Gastrocnemius medialis (tissue), 4 donors: ENCODE measurements at regions not wholly inside any gene's neighbourhood (a gene's known extent, or its start where the extent isn't known, plus 50 kb on each side); places are given as distances from the start of the nearest gene placed in this dataset.

Source experiments
- ATAC-seq, 2 donors: fragments of 150-250 bp; one replicate each; pipeline ENCODE4 v1.9.1; 2016
- DNase-seq, 2 donors: peaks; one replicate each; pipeline ENCODE4 v3.0.0-alpha.2; 2019
- H3K27ac ChIP-seq, 4 donors: fragments of 200-600 bp; sonication (generic); 1 replicate in 1 of 4; 2 replicates in 3 of 4; pipeline ENCODE4 v1.5.1; 2016 to 2018; ENCODE audit warnings: mild to moderate bottlenecking in 2 of 4, moderate library complexity in 1 of 4
- H3K27me3 ChIP-seq, 3 donors: fragments of 200-600 bp; sonication (generic) in 2 of 3; 1 replicate in 1 of 3; 2 replicates in 2 of 3; pipeline versions ENCODE4 v1.5.1 to v1.6.0; 2016 to 2019; ENCODE audit warnings: mild to moderate bottlenecking in 1 of 3, moderate library complexity in 1 of 3
- H3K36me3 ChIP-seq, 2 donors: fragments of 200-600 bp; sonication (generic) in 1 of 2; one replicate each; pipeline ENCODE4 v1.5.1; 2017 to 2018
- H3K4me1 ChIP-seq, 2 donors: fragments of 200-600 bp; sonication (generic) in 1 of 2; one replicate each; pipeline ENCODE4 v1.5.1; 2016 to 2017; ENCODE audit warnings: mild to moderate bottlenecking in 2 of 2
- H3K4me3 ChIP-seq, 4 donors: fragments of 200-600 bp; sonication (generic) in 3 of 4; 1 replicate in 1 of 4; 2 replicates in 3 of 4; pipeline ENCODE4 v1.5.1; 2016 to 2019; ENCODE audit warnings: mild to moderate bottlenecking in 2 of 4
- H3K9me3 ChIP-seq, 3 donors: fragments of 200-600 bp; sonication (generic) in 2 of 3; 1 replicate in 1 of 3; 2 replicates in 2 of 3; pipeline ENCODE4 v1.5.1; 2016 to 2019
- POLR2A ChIP-seq, 2 donors: fragments of 450-650 bp; IDR thresholded peaks; one replicate each; pipeline ENCODE4 v1.6.1; 2017; ENCODE audit warnings: antibody characterized with exemption in 2 of 2, mild to moderate bottlenecking in 2 of 2, moderate library complexity in 2 of 2
- in situ Hi-C, 4 donors: fragments of 200-750 bp; cut with MboI; loops; one replicate each; pipeline versions ENCODE4 v1.15.0 to v1.8.0; 2017; ENCODE audit warnings: low sequenced_read_pairs in 4 of 4
- intact Hi-C: fragments of 100-400 bp; cut with DNase I; formaldehyde crosslinking; loops from one replicate; pipeline ENCODE4 v1.15.1; 2023; ENCODE audit warnings: low total_unique reads
- TF ChIP-seq, protein P1 (sequence below), 5 experiments: fragments of 450-650 bp in 3 of 5; fragments of 200-600 bp in 2 of 5; sonication (generic) in 2 of 5; IDR thresholded peaks in 4 of 5; conservative IDR thresholded peaks in 1 of 5; 1 replicate in 4 of 5; 2 replicates in 1 of 5; pipeline ENCODE4 v1.5.1; 2016 to 2019; ENCODE audit warnings: antibody characterized with exemption in 5 of 5, mild to moderate bottlenecking in 3 of 5, moderate library complexity in 3 of 5

DNA sequence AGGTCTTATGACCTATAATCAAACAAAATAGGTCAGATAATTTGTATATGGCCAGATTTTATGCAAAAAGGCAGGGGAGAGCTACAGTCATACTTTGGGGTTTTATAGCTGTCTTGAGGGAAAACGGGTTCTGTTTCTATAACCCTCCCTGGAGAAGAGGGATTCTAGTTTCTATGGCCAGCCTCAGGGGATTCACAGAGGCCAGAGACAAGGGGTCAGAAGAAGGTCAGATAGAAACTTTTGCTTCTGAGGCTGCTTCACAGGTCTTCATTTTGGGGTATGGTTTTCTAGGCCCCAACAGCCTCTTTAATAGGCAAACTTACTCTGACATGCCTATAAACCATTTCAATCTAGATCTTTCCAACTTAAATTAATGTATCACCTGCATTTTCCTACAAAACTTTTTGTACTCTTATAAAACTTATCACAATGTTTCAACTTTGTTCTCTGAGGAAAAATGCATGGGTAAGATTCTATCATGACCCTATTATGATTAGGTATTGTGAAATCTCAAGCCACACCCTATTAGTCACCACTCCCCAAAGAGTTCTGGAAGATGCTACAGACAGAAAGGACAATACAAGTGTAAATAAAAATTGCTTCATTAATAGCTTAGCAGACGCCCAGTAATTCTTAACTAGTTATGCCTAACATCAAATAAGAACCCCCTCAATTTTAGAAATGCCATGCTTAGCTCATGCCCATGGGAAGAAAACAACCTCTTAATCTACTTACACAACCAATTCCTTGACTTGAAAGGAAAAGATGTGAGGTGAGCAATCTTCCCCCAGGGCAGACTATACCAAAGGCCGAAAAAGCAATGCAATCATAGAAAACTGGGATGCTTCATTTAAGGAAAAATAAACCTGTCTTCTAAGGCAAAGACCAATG is 396.6 kb downstream of the TLR4 start:
- Histone ChIP-seq H3K9me3 (no peaks in the 10 kb centered on the region), H3K27me3 (no peaks in the 10 kb centered on the region), H3K27ac (no peak overlapping the region), H3K36me3 (no peaks in the 10 kb centered on the region), H3K4me1 (no peaks in the 10 kb centered on the region), H3K4me3 (no peak overlapping the region)
- in situ Hi-C loops (no loop called here), intact Hi-C loops (no loop called here)
- no peak for TF ChIP-seq POLR2A (IDR thresholded peaks at IDR 0.05)
- TF ChIP-seq, protein P1, sequence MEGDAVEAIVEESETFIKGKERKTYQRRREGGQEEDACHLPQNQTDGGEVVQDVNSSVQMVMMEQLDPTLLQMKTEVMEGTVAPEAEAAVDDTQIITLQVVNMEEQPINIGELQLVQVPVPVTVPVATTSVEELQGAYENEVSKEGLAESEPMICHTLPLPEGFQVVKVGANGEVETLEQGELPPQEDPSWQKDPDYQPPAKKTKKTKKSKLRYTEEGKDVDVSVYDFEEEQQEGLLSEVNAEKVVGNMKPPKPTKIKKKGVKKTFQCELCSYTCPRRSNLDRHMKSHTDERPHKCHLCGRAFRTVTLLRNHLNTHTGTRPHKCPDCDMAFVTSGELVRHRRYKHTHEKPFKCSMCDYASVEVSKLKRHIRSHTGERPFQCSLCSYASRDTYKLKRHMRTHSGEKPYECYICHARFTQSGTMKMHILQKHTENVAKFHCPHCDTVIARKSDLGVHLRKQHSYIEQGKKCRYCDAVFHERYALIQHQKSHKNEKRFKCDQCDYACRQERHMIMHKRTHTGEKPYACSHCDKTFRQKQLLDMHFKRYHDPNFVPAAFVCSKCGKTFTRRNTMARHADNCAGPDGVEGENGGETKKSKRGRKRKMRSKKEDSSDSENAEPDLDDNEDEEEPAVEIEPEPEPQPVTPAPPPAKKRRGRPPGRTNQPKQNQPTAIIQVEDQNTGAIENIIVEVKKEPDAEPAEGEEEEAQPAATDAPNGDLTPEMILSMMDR (IDR thresholded peaks at IDR 0.05 in 4 of 5, conservative IDR thresholded peaks at IDR 0.05 in 1 of 5), result no peak
- ATAC-seq (no peak), DNase-seq (no peak)

DNA sequence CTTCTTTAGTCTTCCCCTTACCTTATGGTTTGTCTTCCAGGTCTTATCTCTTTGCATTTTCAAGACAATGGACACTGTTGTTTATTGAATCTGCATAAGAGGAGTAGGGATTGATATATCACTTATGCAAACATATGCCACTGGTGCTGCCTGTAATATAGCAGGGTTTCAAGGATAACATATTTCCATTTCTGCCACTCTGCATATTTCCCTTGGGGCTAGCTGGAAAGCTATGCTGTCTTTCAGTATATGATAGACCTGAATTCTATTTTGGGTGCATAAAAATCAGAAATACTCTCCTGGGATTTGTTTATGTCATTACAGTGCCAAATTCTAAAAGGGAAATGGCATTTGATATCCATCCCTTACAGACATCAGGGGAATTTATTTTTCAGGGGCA is 400.2 kb downstream of the TLR4 start:
- TF ChIP-seq POLR2A (IDR thresholded peaks at IDR 0.05), result no peak
- TF ChIP-seq, protein P1 (IDR thresholded peaks at IDR 0.05 in 4 of 5, conservative IDR thresholded peaks at IDR 0.05 in 1 of 5), result no peak
- in situ Hi-C loops, result no loop called here
- intact Hi-C loops, result no loop called here
- no peak overlapping the region for H3K4me3 ChIP-seq
- ATAC-seq, result no peak
- no peak overlapping the region for H3K27ac ChIP-seq
- H3K4me1 ChIP-seq, result no peaks in the 10 kb centered on the region
- no peaks in the 10 kb centered on the region for H3K9me3 ChIP-seq
- DNase-seq, result no peak
- no peaks in the 10 kb centered on the region for H3K36me3 ChIP-seq
- no peaks in the 10 kb centered on the region for H3K27me3 ChIP-seq

DNA sequence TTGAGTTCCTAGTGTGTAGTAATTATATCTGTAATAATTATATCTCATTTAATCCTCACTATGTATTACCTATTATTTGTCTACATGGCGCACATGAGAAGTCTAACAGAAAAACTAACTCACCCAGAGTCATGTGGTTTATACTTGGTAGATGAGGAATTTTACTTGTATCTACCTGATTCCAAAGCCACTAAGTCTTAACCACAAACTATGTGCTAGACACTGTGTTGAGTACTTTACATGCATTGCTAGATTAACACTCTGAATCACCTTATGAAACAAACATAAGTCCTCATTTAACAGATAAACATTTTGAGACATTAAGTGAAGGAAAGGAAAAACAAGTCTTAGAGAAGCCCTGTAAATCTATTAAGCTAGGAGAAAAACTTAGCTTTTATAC is 404.8 kb downstream of the TLR4 start:
- DNase-seq, result no peak
- Histone ChIP-seq H3K27ac (no peak overlapping the region), H3K4me1 (no peaks in the 10 kb centered on the region), H3K4me3 (no peak overlapping the region), H3K36me3 (no peaks in the 10 kb centered on the region), H3K27me3 (no peaks in the 10 kb centered on the region), H3K9me3 (no peaks in the 10 kb centered on the region)
- intact Hi-C loops (no loop called here), in situ Hi-C loops (no loop called here)
- TF ChIP-seq POLR2A (IDR thresholded peaks at IDR 0.05), result no peak
- TF ChIP-seq, protein P1 (IDR thresholded peaks at IDR 0.05 in 4 of 5, conservative IDR thresholded peaks at IDR 0.05 in 1 of 5), result no peak
- ATAC-seq, result no peak

DNA sequence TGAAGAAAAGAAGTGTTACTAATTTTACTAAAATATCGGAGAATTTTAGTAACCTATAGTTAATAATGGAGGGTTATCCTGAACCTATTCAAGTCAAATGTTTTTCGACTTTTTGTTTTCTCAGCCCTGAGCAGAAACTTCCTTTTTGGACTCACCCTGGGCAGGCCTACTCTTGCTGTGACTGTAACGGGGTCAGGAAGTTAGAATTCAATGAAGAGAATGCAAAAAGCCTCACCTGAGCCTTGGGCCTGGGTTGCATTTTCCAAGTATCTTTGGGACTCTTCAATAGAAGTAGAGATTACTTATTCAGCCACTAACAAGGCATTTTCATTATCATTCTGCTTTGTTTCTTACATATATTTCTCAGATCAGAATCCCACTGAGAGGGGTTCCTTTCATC is 405.3 kb downstream of the TLR4 start:
- no peaks in the 10 kb centered on the region for H3K36me3 ChIP-seq
- intact Hi-C loops, result no loop called here
- TF ChIP-seq, protein P1 (IDR thresholded peaks at IDR 0.05 in 4 of 5, conservative IDR thresholded peaks at IDR 0.05 in 1 of 5), result no peak
- no peak for TF ChIP-seq POLR2A (IDR thresholded peaks at IDR 0.05)
- no peak for DNase-seq
- H3K27me3 ChIP-seq, result no peaks in the 10 kb centered on the region
- no peak for ATAC-seq
- no peak overlapping the region for H3K4me3 ChIP-seq
- H3K27ac ChIP-seq, result no peak overlapping the region
- in situ Hi-C loops, result no loop called here
- no peaks in the 10 kb centered on the region for H3K9me3 ChIP-seq
- H3K4me1 ChIP-seq, result no peaks in the 10 kb centered on the region
